Hypothalamus (tissue), 51 donors: ENCODE measurements at regions not wholly inside any gene's neighbourhood (a gene's known extent, or its start where the extent isn't known, plus 50 kb on each side); places are given as distances from the start of the nearest gene placed in this dataset.

Source experiments
- DNase-seq, 51 donors: peaks; one replicate each; lab custom pipeline; 2025; lab: John Stamatoyannopoulos, UW

GRCh38 chr20:61189534-61189933 is 62.5 kb upstream of the CDH4 start:
- no peak for DNase-seq

- DNase-seq: no peak
Measured at GRCh38 chr20:61191096-61191495, 61.0 kb upstream of the CDH4 start.

- no peak for DNase-seq
Measured at GRCh38 chr20:61192337-61192950, 59.6 kb upstream of the CDH4 start.

DNA sequence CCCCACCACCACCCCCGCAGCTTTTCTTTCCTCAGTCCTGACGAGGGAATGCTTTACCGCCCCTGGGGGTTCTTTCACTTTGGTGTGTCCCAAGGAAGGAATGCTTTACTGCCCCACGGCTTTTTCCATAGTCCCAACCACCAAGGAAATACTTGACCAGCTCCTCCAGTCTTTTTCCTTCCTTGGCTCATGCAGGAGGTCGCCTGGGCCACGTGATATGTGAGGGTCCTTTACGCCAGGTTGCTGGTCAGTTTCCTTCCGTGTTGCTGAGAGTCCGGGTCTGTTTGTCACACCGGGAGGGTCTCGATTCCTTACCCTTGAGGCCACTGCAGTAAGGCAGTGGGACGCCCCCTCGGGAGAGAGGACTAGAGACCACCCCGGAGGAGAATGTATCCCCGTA is 58.9 kb upstream of the CDH4 start:
- DNase-seq: no peak
